KMS-11 (cell line): ENCODE measurements at regions not wholly inside any gene's neighbourhood (a gene's known extent, or its start where the extent isn't known, plus 50 kb on each side); places are given as distances from the start of the nearest gene placed in this dataset.

Experiments used
- H2AFZ ChIP-seq: fragments of 200-600 bp; sonication (generic); 2 replicates; pipeline ENCODE4 v1.6.1; 2016; ENCODE audit warnings: antibody characterized with exemption, mixed run types, low read depth
- H3K27ac ChIP-seq: fragments of 200-600 bp; sonication (generic); 2 replicates; pipeline ENCODE4 v1.6.1; 2016; ENCODE audit warnings: mild to moderate bottlenecking, mixed run types
- H3K27me3 ChIP-seq: fragments of 200-600 bp; sonication (generic); 2 replicates; pipeline ENCODE4 v1.6.1; 2017; ENCODE audit warnings: mild to moderate bottlenecking, low read depth, mixed run types, moderate library complexity; ENCODE audit not compliant: insufficient read depth
- H3K36me3 ChIP-seq: fragments of 200-600 bp; sonication (generic); 2 replicates; pipeline ENCODE4 v1.6.1; 2017; ENCODE audit warnings: mild to moderate bottlenecking, mixed run types; ENCODE audit not compliant: insufficient read depth
- H3K4me1 ChIP-seq: fragments of 200-600 bp; sonication (generic); 2 replicates; pipeline ENCODE4 v1.6.1; 2016; ENCODE audit warnings: mild to moderate bottlenecking, low read depth, mixed run types; ENCODE audit not compliant: poor library complexity, severe bottlenecking
- H3K4me2 ChIP-seq: fragments of 200-600 bp; sonication (generic); 2 replicates; pipeline ENCODE4 v1.7.0; 2016; ENCODE audit warnings: mild to moderate bottlenecking, mixed run types
- H3K4me3 ChIP-seq: fragments of 200-600 bp; sonication (generic); IDR thresholded peaks from 2 replicates; pipeline ENCODE4 v1.6.1; 2017; ENCODE audit warnings: low read depth, low read length, mixed read lengths; ENCODE audit not compliant: insufficient read depth
- H3K79me2 ChIP-seq: fragments of 200-600 bp; sonication (generic); 2 replicates; pipeline ENCODE4 v1.6.1; 2016; ENCODE audit warnings: low read depth, mixed run types; ENCODE audit not compliant: insufficient read depth
- H3K9ac ChIP-seq: fragments of 200-600 bp; sonication (generic); 2 replicates; pipeline ENCODE4 v1.6.1; 2016; ENCODE audit warnings: mild to moderate bottlenecking, mixed run types
- H4K20me1 ChIP-seq: fragments of 200-600 bp; sonication (generic); 2 replicates; pipeline ENCODE4 v1.6.1; 2016; ENCODE audit warnings: mild to moderate bottlenecking, mixed run types; ENCODE audit not compliant: insufficient read depth
- TF ChIP-seq, protein P1 (sequence below): fragments of 200-600 bp; sonication (generic); conservative IDR thresholded peaks from 2 replicates; pipeline ENCODE4 v1.6.1; 2017; ENCODE audit warnings: low read depth, mild to moderate bottlenecking, antibody characterized with exemption, low read length, moderate library complexity, mixed read lengths

DNA sequence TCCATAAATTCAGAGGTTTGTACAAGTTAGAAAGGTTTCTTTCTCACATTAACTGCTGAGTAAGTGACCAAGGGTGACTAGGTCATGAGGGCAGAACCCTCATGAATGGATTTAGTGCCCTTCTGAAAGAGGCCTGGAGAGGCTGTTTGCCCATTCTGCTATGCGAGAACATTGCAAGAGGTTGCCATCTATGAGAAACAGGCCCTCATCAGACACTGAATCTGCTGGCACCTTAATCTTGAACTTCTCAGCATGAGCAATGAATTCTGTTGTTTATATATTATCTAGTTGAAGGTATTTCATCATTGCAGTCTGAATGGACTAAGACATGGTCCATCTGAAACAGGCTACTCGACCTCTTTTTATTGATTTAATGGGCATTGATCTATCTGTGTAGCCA is 96.2 kb upstream of the GPRIN3 start:
- Histone ChIP-seq H3K36me3 (no peaks in the 10 kb centered on the region), H3K4me2 (no peak overlapping the region), H3K4me1 (no peaks in the 10 kb centered on the region), H3K9ac (no peak overlapping the region), H2AFZ (no peak overlapping the region), H4K20me1 (no peaks in the 10 kb centered on the region), H3K4me3 (no peak overlapping the region), H3K27me3 (no peaks in the 10 kb centered on the region), H3K79me2 (no peaks in the 10 kb centered on the region), H3K27ac (no peak overlapping the region)
- TF ChIP-seq, protein P1, sequence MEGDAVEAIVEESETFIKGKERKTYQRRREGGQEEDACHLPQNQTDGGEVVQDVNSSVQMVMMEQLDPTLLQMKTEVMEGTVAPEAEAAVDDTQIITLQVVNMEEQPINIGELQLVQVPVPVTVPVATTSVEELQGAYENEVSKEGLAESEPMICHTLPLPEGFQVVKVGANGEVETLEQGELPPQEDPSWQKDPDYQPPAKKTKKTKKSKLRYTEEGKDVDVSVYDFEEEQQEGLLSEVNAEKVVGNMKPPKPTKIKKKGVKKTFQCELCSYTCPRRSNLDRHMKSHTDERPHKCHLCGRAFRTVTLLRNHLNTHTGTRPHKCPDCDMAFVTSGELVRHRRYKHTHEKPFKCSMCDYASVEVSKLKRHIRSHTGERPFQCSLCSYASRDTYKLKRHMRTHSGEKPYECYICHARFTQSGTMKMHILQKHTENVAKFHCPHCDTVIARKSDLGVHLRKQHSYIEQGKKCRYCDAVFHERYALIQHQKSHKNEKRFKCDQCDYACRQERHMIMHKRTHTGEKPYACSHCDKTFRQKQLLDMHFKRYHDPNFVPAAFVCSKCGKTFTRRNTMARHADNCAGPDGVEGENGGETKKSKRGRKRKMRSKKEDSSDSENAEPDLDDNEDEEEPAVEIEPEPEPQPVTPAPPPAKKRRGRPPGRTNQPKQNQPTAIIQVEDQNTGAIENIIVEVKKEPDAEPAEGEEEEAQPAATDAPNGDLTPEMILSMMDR: no peak

DNA sequence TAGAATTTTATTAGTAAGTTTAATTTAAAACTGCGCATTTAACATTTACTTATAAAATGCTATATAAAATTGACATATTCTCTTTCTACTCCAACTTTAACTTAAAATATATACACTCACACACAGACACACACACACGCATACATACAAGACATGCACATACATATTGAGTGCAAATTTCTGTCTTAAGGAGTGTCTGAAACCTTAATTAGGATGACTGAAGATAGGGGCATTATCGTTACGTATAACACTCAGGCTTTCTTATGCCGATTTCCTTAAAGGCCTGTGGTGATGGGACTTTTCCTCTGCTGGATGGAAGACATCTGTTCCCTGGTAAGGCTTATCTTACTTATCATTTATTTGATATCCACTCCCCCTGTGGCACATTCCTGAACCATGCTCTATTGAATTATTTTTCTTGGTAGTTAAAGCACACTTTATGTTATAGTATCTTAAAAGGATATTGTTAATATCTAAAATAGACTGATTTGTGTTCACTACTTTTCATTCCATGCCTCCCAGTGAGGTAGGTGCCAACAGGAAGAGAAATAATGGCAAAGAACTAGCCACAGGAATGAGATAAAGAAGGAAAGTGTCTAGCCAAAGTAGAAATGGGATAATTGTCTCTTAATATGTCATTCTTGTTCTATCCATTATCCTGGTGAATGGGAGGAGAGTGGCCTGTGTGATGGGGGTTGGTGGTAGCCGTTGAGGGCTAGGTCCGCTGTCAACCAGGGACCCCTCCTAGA is 92.9 kb upstream of the GPRIN3 start:
- Histone ChIP-seq H3K4me1 (no peaks in the 10 kb centered on the region), H3K9ac (no peak overlapping the region), H3K27me3 (no peaks in the 10 kb centered on the region), H3K4me2 (no peak overlapping the region), H4K20me1 (no peaks in the 10 kb centered on the region), H2AFZ (no peak overlapping the region), H3K4me3 (no peak overlapping the region), H3K36me3 (no peaks in the 10 kb centered on the region), H3K79me2 (no peaks in the 10 kb centered on the region), H3K27ac (no peak overlapping the region)
- TF ChIP-seq, protein P1: no peak

DNA sequence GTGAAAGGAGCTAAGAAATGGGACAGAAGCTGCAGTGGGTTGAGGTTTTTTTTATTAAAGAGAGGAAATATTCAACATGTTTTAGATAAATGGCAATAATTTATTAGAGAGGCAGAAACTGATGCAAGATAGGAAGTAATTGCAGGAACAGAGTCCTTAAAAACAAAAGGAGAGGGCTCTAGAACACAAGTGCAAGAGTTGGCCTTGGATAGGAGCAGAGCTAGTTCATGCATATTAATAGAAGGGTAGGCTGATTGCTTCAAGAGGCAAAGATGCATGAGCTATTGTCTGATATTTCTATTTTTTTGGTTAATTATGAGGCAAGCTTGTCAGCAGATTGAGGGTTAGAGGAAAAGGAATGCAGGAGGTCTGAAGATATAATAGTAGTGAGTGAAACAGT is 91.0 kb upstream of the GPRIN3 start:
- H4K20me1 ChIP-seq: no peaks in the 10 kb centered on the region
- TF ChIP-seq, protein P1: no peak
- H3K4me2 ChIP-seq: no peak overlapping the region
- H2AFZ ChIP-seq: no peak overlapping the region
- no peaks in the 10 kb centered on the region for H3K79me2 ChIP-seq
- H3K4me3 ChIP-seq: no peak overlapping the region
- H3K27me3 ChIP-seq: no peaks in the 10 kb centered on the region
- H3K9ac ChIP-seq: no peak overlapping the region
- H3K27ac ChIP-seq: no peak overlapping the region
- H3K4me1 ChIP-seq: no peaks in the 10 kb centered on the region
- no peaks in the 10 kb centered on the region for H3K36me3 ChIP-seq

DNA sequence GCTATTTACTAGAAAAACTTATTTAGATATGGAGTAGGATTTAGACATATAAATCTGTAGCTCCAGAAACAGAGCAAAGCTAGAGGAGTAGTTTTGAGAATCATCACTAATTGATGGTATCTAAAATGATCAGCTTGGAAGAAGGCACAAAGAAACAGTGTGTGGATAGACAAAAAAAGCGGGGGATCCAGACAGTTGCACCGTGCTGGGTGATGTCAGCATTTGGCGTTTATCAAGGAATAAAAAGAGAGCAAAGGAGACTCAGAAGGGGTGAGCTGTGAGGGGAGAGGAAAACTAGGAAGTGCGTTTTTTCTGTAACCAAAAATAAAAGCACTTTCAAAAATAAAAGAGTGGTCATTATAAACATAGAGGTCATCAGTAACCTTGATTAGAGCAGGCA is 90.5 kb upstream of the GPRIN3 start:
- no peak overlapping the region for H3K27ac ChIP-seq
- no peak overlapping the region for H2AFZ ChIP-seq
- TF ChIP-seq, protein P1: no peak
- H3K4me1 ChIP-seq: no peaks in the 10 kb centered on the region
- H4K20me1 ChIP-seq: no peaks in the 10 kb centered on the region
- H3K27me3 ChIP-seq: no peaks in the 10 kb centered on the region
- H3K79me2 ChIP-seq: no peaks in the 10 kb centered on the region
- no peak overlapping the region for H3K4me3 ChIP-seq
- H3K9ac ChIP-seq: no peak overlapping the region
- no peaks in the 10 kb centered on the region for H3K36me3 ChIP-seq
- H3K4me2 ChIP-seq: no peak overlapping the region
